GM20000 (cell line): ENCODE measurements at regions not wholly inside any gene's neighbourhood (a gene's known extent, or its start where the extent isn't known, plus 50 kb on each side); places are given as distances from the start of the nearest gene placed in this dataset.

Experiments
- DNase-seq: peaks from one replicate; pipeline ENCODE4 v3.0.0; 2012; ENCODE audit warnings: low spot score
- TF ChIP-seq, protein P1 (sequence below): IDR thresholded peaks from 2 replicates; pipeline ENCODE4 v1.5.1; 2012; ENCODE audit warnings: mild to moderate bottlenecking, control low read depth; ENCODE audit errors: extremely low read depth, missing control alignments

DNA sequence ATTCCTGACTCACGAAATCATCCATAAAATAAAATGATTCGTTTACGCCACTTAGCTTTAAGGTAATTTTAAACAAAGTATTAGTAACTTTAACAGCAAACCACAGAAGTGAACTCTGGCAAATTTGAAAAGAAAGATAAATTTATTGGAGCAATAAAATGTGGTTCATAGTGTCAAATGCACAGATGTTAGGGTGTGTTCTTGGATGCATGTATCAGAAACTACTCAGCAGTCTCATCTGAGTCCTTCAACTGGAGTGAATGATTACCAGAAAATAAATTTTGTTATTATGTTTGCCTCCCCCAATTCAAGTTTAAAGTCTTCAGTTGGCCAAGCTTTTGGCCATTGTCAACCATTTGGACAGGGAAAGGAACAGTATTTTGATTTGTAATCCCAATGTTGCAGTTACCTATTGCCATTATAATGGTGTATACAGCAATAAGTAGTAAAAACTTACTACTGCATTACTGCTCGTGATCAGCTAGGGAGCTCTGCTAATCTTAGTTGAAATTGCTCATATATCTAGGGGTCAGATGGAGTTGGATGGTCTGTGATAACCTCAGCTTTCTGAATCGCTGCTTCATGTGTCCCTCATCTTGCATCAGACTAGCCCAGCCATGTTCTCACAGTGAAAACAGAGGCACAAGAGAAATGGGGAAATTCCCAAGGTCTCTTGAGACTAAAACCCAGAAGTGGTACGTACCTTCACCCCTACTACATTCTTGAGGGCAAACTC is 254.6 kb upstream of the KCNIP4 start:
- no peak for DNase-seq
- TF ChIP-seq, protein P1, sequence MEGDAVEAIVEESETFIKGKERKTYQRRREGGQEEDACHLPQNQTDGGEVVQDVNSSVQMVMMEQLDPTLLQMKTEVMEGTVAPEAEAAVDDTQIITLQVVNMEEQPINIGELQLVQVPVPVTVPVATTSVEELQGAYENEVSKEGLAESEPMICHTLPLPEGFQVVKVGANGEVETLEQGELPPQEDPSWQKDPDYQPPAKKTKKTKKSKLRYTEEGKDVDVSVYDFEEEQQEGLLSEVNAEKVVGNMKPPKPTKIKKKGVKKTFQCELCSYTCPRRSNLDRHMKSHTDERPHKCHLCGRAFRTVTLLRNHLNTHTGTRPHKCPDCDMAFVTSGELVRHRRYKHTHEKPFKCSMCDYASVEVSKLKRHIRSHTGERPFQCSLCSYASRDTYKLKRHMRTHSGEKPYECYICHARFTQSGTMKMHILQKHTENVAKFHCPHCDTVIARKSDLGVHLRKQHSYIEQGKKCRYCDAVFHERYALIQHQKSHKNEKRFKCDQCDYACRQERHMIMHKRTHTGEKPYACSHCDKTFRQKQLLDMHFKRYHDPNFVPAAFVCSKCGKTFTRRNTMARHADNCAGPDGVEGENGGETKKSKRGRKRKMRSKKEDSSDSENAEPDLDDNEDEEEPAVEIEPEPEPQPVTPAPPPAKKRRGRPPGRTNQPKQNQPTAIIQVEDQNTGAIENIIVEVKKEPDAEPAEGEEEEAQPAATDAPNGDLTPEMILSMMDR, result no peak

- DNase-seq, result no peak
- TF ChIP-seq, protein P1, result no peak
These were observed 253.8 kb upstream of the KCNIP4 start for GRCh38 chr4:22202246-22202974.

DNA sequence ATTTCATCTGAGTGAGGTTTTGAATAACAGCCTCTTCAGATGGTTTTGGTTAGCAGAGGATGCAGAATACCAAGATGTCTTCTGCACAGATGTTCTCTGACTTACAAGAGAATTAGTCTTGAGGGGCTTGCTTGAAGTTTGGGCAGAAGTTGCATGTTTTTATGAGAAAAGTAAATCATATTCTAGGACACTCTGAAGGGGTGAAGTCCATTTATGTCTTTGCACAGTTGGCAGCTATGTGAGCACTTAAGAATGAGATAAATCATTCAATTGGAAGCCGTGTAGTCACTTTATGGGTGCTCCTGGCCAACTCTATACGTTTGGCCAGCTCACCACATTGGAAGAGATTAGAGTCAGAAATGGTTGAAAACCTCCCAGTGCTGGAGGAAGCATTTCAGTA is 252.7 kb upstream of the KCNIP4 start:
- DNase-seq, result no peak
- TF ChIP-seq, protein P1, result no peak

GRCh38 chr4:22196551-22196950 is 248.0 kb upstream of the KCNIP4 start:
- TF ChIP-seq, protein P1, result no peak
- no peak for DNase-seq

DNA sequence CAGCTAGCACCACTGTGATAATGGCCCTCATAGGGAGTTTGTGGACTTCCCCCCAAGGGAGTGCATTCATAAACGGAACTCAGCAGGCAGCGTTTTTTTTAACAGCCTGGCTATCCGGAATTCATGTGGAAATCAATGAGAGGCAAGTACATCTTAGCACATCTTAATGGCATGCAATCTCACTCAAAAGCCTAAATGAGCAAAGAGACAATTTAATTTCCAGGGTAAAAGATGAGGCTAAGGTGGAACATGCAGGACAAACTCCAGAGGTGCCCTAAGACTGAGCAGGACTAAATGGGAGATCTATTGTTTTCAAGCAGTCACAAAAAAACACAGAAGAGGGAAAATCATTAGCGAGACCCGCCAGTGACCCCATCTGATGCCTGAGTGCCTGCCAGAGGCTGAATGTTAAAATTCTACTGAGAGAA is 243.5 kb upstream of the KCNIP4 start:
- DNase-seq, result no peak
- TF ChIP-seq, protein P1, result no peak

DNA sequence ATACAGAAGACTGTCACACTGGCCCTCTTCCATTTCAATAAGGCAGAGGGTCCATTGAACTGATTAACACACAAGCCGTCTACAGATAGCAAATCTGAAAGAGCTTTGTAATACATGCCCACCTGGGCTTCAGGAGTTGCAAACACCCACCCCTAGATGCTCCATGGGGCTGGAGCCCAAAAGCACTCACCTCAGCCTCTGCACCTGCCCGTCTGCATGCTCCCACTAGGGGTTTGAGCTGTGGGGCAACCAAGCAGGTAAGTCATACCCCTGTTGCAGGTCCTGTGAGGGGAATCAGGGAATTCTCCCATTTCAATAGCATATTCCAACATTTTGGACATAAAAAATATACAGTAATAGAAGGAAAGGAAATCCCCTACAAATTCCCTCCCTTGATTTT is 243.0 kb upstream of the KCNIP4 start:
- no peak for DNase-seq
- TF ChIP-seq, protein P1, result no peak

DNA sequence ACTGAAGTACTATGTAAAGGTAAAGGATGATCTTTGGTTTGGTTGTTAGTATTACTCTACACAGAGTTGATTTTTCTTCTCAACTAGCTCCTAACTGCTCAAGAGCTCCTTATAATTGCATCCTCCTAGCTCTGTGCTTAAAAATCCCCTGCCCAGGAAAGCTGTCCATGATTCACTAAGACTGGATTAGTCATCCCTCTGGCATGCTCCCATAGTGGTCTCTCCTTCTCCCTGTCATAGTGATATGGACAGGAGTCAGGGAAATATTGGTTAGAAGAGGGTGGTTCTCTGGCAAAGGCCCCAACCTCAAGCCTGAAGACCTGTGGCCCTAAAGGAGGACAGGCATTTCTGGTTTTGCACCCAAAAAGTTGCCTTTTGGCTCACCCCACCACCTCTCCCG is 242.3 kb upstream of the KCNIP4 start:
- no peak for DNase-seq
- TF ChIP-seq, protein P1, result no peak
